ENCODE measurements at regions not wholly inside any gene's neighbourhood (a gene's known extent, or its start where the extent isn't known, plus 50 kb on each side); places are given as distances from the start of the nearest gene placed in this dataset.

DNA sequence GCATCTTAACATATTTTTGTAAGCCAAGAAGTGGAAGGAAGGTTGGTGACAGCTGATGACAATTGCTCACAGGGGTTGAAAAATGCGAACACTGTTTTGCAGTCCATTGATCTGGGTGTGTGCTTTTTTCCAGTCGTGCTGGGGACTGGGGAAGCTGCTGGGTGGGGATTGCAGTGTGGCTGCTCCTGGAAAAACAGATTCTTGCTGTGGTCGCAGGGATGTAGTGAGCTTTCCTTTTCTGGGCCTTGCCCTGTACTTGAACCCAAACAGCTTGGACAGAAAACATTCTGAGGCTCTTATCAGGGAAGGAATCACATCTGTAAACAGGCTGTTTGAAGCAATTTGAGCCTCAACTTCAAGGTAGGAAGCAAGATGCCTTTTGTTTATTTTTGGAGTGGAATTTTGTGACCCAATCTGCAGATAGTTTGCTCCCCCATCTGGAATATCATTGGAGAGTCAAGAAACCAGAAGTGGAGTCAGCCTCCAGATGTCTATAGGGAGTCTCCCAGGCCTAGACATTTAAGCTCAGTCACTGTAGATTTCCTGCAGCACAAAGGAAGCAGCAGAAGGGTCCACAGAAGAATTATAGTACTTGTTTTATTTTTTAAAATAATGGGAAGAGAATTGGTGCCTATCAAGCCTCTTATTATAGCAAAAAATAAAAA is 279.2 kb upstream of the FERMT1 start:
- Histone ChIP-seq H2AFZ (ENCODE audit: low read length) (no peak overlapping the region), H2BK120ac (replicated peaks; ENCODE audit: low read depth, low read length) (no peak overlapping the region), H3K27me3 (replicated peaks in 1 of 4; ENCODE audit: control insufficient read depth in 3 of 4, extremely low read depth in 1 of 4, insufficient read depth in 3 of 4, low read length in 3 of 4) (no peaks in the 10 kb centered on the region), H2AK5ac (ENCODE audit: low read depth, low read length) (no peak overlapping the region), H3K79me2 (ENCODE audit: control insufficient read depth in 1 of 2, insufficient read depth in 2 of 2, low read length in 2 of 2) (no peaks in the 10 kb centered on the region), H3K4me2 (ENCODE audit: insufficient read depth in 1 of 2, low read depth in 2 of 2, low read length in 2 of 2) (no peak overlapping the region), H4K91ac (replicated peaks; ENCODE audit: insufficient read length, low read length) (no peak overlapping the region), H3K9me3 (ENCODE audit: insufficient read depth in 2 of 2, low read depth in 1 of 2, low read length in 1 of 2) (no peaks in the 10 kb centered on the region), H3K4me1 (replicated peaks in 1 of 4; ENCODE audit: control insufficient read depth in 3 of 4, insufficient read depth in 4 of 4, low read length in 3 of 4) (peaks cover 0 to 5% (median 4%) of the 10 kb centered on the region in 4 experiments; a peak in 3 of 7 replicates), H3K18ac (ENCODE audit: extremely low read depth, low read length) (no peak overlapping the region), H3K14ac (ENCODE audit: insufficient read length) (no peak overlapping the region), H2BK15ac (ENCODE audit: low read length) (no peak overlapping the region), H3K23ac (ENCODE audit: insufficient read length) (no peak overlapping the region), H2BK5ac (ENCODE audit: low read depth, low read length) (no peak overlapping the region), H3K23me2 (ENCODE audit: low read depth, low read length) (no peaks in the 10 kb centered on the region), H2BK12ac (ENCODE audit: low read depth, low read length) (no peak overlapping the region), H3K9ac (replicated peaks in 1 of 4; ENCODE audit: extremely low read depth in 1 of 4, low read depth in 3 of 4, low read length in 3 of 4) (no peak overlapping the region), H4K20me1 (replicated peaks in 1 of 2; ENCODE audit: control insufficient read depth in 1 of 2, insufficient read depth in 2 of 2, low read length in 2 of 2) (no peaks in the 10 kb centered on the region), H4K8ac (ENCODE audit: extremely low read depth, insufficient read depth, low read length) (no peak overlapping the region), H3K79me1 (ENCODE audit: low read depth, low read length) (no peaks in the 10 kb centered on the region), H3K36me3 (ENCODE audit: control insufficient read depth in 2 of 4, insufficient read depth in 4 of 4, low read length in 3 of 4) (no peaks in the 10 kb centered on the region), H3K4ac (replicated peaks; ENCODE audit: insufficient read length, low read depth, low read length) (no peak overlapping the region), H2BK20ac (ENCODE audit: low read length) (no peak overlapping the region), H3K4me3 (ENCODE audit: extremely low read depth in 1 of 4, insufficient read depth in 2 of 4, low read depth in 3 of 4, low read length in 4 of 4) (no peak overlapping the region), H4K5ac (ENCODE audit: insufficient read length, low read depth, low read length) (no peak overlapping the region), H3K27ac (ENCODE audit: low read depth, low read length) (no peak overlapping the region), H3K56ac (replicated peaks; ENCODE audit: insufficient read length, low read depth, low read length) (no peak overlapping the region)
- 91% methylated on average over 3 of the region's 3 CpGs; no CpG with 5 or more reads in 1 of the 2 experiments for WGBS, 2 experiments (ENCODE audit: extremely low coverage in 1 of 2, insufficient coverage in 1 of 2, insufficient read length in 1 of 2, insufficient replicate concordance in 2 of 2, low coverage in 1 of 2, low lambda C conversion rate in 2 of 2, missing lambda C conversion rate in 1 of 2)
- ChIA-PET CTCF (ENCODE audit: partially characterized antibody) (interaction anchor here (1.1 to 1.5 kb wide), 3 partner anchors 20 to 137 kb away, joined by 3 to 5 read pairs (median 3); no protein-coding TSS in a partner anchor), POLR2A (ENCODE audit: partially characterized antibody) (no interaction called here)
- FAIRE-seq (no peak), DNase-seq (ENCODE audit: low read depth in 1 of 2, low spot score in 2 of 2) (no peak)
- TF ChIP-seq CHD2 (IDR thresholded peaks at IDR 0.05; ENCODE audit: low read length) (no peak), EZH2 (IDR thresholded peaks at IDR 0.05; ENCODE audit: low read depth, low read length, severe bottlenecking) (no peak), SP2 (IDR thresholded peaks at IDR 0.05; ENCODE audit: low read length) (no peak), KDM4A (IDR thresholded peaks at IDR 0.05; ENCODE audit: low read depth, low read length, severe bottlenecking) (no peak), SAP30 (IDR thresholded peaks at IDR 0.05; ENCODE audit: insufficient read depth, insufficient replicate concordance, low read length) (no peak), JUN (IDR thresholded peaks at IDR 0.05; ENCODE audit: low read depth, low read length) (no peak), EGR1 (IDR thresholded peaks at IDR 0.05; ENCODE audit: borderline replicate concordance, low read depth, low read length) (no peak), SP1 (IDR thresholded peaks at IDR 0.05; ENCODE audit: low read depth, low read length) (no peak)
- TF ChIP-seq, protein P1, sequence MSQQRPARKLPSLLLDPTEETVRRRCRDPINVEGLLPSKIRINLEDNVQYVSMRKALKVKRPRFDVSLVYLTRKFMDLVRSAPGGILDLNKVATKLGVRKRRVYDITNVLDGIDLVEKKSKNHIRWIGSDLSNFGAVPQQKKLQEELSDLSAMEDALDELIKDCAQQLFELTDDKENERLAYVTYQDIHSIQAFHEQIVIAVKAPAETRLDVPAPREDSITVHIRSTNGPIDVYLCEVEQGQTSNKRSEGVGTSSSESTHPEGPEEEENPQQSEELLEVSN (IDR thresholded peaks at IDR 0.05), result no peak
